Osteocyte (in vitro differentiated cells): ENCODE measurements at regions not wholly inside any gene's neighbourhood (a gene's known extent, or its start where the extent isn't known, plus 50 kb on each side); places are given as distances from the start of the nearest gene placed in this dataset.

Experiments used
- DNase-seq: peaks from one replicate; pipeline ENCODE4 v3.0.0; 2021; ENCODE audit warnings: mixed read lengths; ENCODE audit not compliant: unreplicated experiment; ENCODE audit errors: extremely low spot score
- H3K27ac Mint-ChIP-seq: one replicate; pipeline ENCODE4 v1.8.0; 2021; ENCODE audit warnings: mild to moderate bottlenecking, mixed read lengths; ENCODE audit not compliant: unreplicated experiment
- H3K27me3 Mint-ChIP-seq: one replicate; pipeline ENCODE4 v1.8.0; 2021; ENCODE audit warnings: mixed read lengths; ENCODE audit not compliant: unreplicated experiment
- H3K36me3 Mint-ChIP-seq: one replicate; pipeline ENCODE4 v1.8.0; 2021; ENCODE audit warnings: mixed read lengths; ENCODE audit not compliant: unreplicated experiment
- H3K4me1 Mint-ChIP-seq: one replicate; pipeline ENCODE4 v1.8.0; 2021; ENCODE audit warnings: mixed read lengths; ENCODE audit not compliant: unreplicated experiment
- H3K4me3 Mint-ChIP-seq: one replicate; pipeline ENCODE4 v1.8.0; 2021; ENCODE audit warnings: mild to moderate bottlenecking, moderate library complexity, mixed read lengths; ENCODE audit not compliant: unreplicated experiment
- H3K9me3 Mint-ChIP-seq: one replicate; pipeline ENCODE4 v1.8.0; 2021; ENCODE audit warnings: mixed read lengths; ENCODE audit not compliant: unreplicated experiment
- CTCF ChIP-seq: fragments of 200-600 bp; sonication (generic); IDR thresholded peaks from 2 replicates; pipeline ENCODE4 v1.5.0; 2021; ENCODE audit warnings: antibody characterized with exemption, mild to moderate bottlenecking, moderate library complexity

GRCh38 chr5:40389591-40389990 is 290.1 kb upstream of the PTGER4 start:
- H3K27me3 Mint-ChIP-seq: no peaks in the 10 kb centered on the region
- H3K4me3 Mint-ChIP-seq: no peak overlapping the region
- H3K4me1 Mint-ChIP-seq: peaks cover 24% of the 10 kb centered on the region
- H3K36me3 Mint-ChIP-seq: no peaks in the 10 kb centered on the region
- H3K27ac Mint-ChIP-seq: no peak overlapping the region
- TF ChIP-seq CTCF: no peak
- no peak for DNase-seq
- H3K9me3 Mint-ChIP-seq: no peaks in the 10 kb centered on the region

GRCh38 chr5:40386289-40386688 is 293.4 kb upstream of the PTGER4 start:
- H3K9me3 Mint-ChIP-seq: no peaks in the 10 kb centered on the region
- no peaks in the 10 kb centered on the region for H3K36me3 Mint-ChIP-seq
- H3K4me3 Mint-ChIP-seq: no peak overlapping the region
- H3K27me3 Mint-ChIP-seq: no peaks in the 10 kb centered on the region
- DNase-seq: no peak
- H3K4me1 Mint-ChIP-seq: peaks cover 49% of the 10 kb centered on the region
- H3K27ac Mint-ChIP-seq: no peak overlapping the region
- TF ChIP-seq CTCF: no peak

- peak overlapping the region; percentile 28 for H3K27ac Mint-ChIP-seq
- no peaks in the 10 kb centered on the region for H3K36me3 Mint-ChIP-seq
- no peaks in the 10 kb centered on the region for H3K9me3 Mint-ChIP-seq
- no peak for TF ChIP-seq CTCF
- H3K27me3 Mint-ChIP-seq: no peaks in the 10 kb centered on the region
- no peak overlapping the region for H3K4me3 Mint-ChIP-seq
- H3K4me1 Mint-ChIP-seq: peaks cover 49% of the 10 kb centered on the region
- no peak for DNase-seq
These were observed 294.2 kb upstream of the PTGER4 start for GRCh38 chr5:40385544-40385943.

- Mint-ChIP-seq H3K36me3 (no peaks in the 10 kb centered on the region), H3K27ac (peak overlapping the region; percentile 28), H3K4me3 (no peak overlapping the region), H3K4me1 (peaks cover 49% of the 10 kb centered on the region), H3K27me3 (no peaks in the 10 kb centered on the region), H3K9me3 (no peaks in the 10 kb centered on the region)
- no peak for DNase-seq
- no peak for TF ChIP-seq CTCF
These were observed 294.8 kb upstream of the PTGER4 start for GRCh38 chr5:40384782-40385390.

GRCh38 chr5:40383749-40384651 is 295.7 kb upstream of the PTGER4 start:
- no peak for DNase-seq
- H3K36me3 Mint-ChIP-seq: no peaks in the 10 kb centered on the region
- no peak overlapping the region for H3K4me3 Mint-ChIP-seq
- H3K27ac Mint-ChIP-seq: peak overlapping the region; percentile 62
- no peak for TF ChIP-seq CTCF
- no peaks in the 10 kb centered on the region for H3K27me3 Mint-ChIP-seq
- H3K9me3 Mint-ChIP-seq: no peaks in the 10 kb centered on the region
- peaks cover 49% of the 10 kb centered on the region for H3K4me1 Mint-ChIP-seq
